HAP-1 (cell line): ENCODE measurements at regions not wholly inside any gene's neighbourhood (a gene's known extent, or its start where the extent isn't known, plus 50 kb on each side); places are given as distances from the start of the nearest gene placed in this dataset.
A peak's percentile ranks its signal among the peaks of the same experiment; 100 is the strongest.

Source experiments
- DNase-seq, 2 experiments: peaks; one replicate each; pipeline ENCODE4 v3.0.0-alpha.2; 2016 to 2020; ENCODE audit warnings: low spot score in 2 of 2
- H3K27me3 ChIP-seq: fragments of 250-450 bp; sonication (Bioruptor Pico); 2 replicates; pipeline ENCODE4 v1.5.1; 2020; ENCODE audit warnings: low read depth, mild to moderate bottlenecking, moderate library complexity
- H3K36me3 ChIP-seq: fragments of 250-450 bp; sonication (Bioruptor Pico); replicated peaks from 2 replicates; pipeline ENCODE4 v1.5.1; 2020; ENCODE audit warnings: mild to moderate bottlenecking
- H3K4me1 ChIP-seq: fragments of 250-450 bp; sonication (Bioruptor Pico); 2 replicates; pipeline ENCODE4 v1.5.1; 2020; ENCODE audit warnings: mild to moderate bottlenecking
- H3K4me3 ChIP-seq: fragments of 250-450 bp; sonication (Bioruptor Pico); 2 replicates; pipeline ENCODE4 v1.5.1; 2020; ENCODE audit warnings: mild to moderate bottlenecking, moderate library complexity
- H3K9me3 ChIP-seq: fragments of 250-450 bp; sonication (Bioruptor Pico); 2 replicates; pipeline ENCODE4 v1.5.1; 2020; ENCODE audit warnings: mild to moderate bottlenecking, moderate library complexity
- in situ Hi-C: fragments of 300-500 bp; cut with MboI; formaldehyde crosslinking; loops from 3 replicates; pipeline ENCODE4 v1.14.3; 2020; ENCODE audit warnings: low sequenced_read_pairs, inconsistent platforms, mixed read lengths

DNA sequence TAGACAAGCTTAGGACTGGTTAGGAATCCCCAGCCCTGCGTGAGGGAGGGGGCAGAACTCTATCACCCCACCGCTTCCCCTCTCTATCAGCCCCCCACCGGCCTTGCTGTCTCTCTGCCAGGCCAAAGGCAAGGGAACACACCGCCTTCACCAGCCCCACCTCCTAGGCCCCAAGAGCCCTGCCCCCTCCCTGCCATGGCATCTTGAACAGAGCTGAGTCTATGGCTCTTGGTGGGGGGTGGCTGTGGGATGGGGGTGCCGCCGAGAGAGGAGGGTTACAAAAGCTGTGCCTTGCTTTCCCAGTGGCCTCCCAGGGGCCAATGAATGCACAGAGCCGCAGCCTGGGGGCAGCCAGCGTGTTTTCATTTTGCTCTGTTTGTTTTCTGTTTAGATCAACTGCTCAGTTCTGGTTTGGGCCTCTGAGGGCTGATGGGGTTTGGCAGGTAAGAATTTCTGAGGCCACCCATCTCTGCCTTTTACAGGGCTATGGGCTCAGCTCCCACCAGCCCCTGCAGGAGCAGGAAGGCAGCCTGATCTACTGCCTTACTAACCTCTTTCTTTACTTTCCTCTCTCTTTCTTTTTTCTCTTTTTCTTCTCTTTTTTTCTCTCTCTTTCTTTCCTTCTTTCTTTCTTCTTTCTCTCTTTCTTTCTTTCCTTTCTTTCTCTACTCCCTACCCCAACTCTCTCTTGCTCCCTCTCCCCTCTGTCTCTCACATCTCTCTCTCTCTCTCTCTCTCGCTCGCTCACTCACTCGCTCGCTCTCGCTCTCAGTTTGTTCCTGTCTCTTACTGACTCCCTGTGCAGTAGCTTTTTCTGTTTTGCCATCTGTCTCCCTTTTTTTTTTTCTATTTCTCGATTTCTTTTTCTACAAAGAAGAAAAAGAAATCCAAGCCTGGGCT, 128.3 kb downstream of the PJA1 start:
- Histone ChIP-seq H3K27me3 (0 out of 2 replicates have a peak, but pooled peaks cover 2% of the 10 kb centered on the region), H3K9me3 (0 out of 2 replicates have a peak, but pooled peaks cover 2% of the 10 kb centered on the region), H3K36me3 (no peaks in the 10 kb centered on the region), H3K4me1 (no peaks in the 10 kb centered on the region), H3K4me3 (no peak overlapping the region)
- in situ Hi-C loops: no loop called here
- no peak for DNase-seq

DNA sequence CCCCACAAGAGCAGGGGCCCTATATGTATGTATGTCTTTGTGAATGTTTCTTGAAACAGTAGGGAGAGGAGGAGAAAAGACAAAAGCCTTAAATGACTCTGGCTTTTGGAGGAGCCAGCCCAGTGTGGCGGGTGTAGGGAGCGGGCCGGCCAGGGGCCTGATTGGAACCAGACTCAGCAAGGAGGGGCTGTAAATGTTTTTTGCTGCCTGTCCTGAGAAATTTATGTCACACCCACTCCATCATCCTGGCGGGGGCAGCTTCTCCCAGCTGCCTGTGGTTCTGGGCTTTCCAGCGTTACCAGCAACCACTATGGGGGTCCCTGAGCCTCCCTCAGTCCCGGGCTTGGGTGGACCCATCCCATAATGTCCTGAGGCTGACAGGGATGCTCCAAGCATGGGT, 130.8 kb downstream of the PJA1 start:
- H3K36me3 ChIP-seq: no peaks in the 10 kb centered on the region
- no peak overlapping the region for H3K4me3 ChIP-seq
- in situ Hi-C loops: no loop called here
- no peak for DNase-seq
- H3K9me3 ChIP-seq: no peaks in the 10 kb centered on the region
- H3K27me3 ChIP-seq: no peaks in the 10 kb centered on the region
- peaks cover 18% of the 10 kb centered on the region for H3K4me1 ChIP-seq

DNA sequence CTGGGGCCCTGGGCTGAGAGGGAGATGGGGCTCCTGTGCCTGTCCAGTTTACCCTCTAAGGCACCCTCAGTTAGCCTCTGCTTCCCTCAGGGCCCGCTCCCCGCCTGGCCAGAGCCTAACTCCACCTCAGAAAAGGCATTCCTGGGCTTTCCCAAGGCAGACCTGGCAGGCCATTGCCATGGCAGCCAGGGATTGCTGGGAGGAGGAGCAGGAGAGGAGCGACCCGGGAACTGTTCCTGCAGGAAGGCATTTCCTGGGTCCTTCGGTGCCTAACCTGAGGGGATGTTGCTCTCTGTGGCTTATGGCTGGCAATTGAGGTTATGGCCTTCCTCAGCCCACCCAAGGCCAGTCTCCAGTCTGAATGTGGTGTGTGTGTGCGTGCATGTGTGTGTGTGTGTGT, 131.3 kb downstream of the PJA1 start:
- Histone ChIP-seq H3K36me3 (no peaks in the 10 kb centered on the region), H3K9me3 (no peaks in the 10 kb centered on the region), H3K4me1 (peaks cover 23% of the 10 kb centered on the region), H3K4me3 (no peak overlapping the region), H3K27me3 (no peaks in the 10 kb centered on the region)
- in situ Hi-C loops: no loop called here
- no peak for DNase-seq

DNA sequence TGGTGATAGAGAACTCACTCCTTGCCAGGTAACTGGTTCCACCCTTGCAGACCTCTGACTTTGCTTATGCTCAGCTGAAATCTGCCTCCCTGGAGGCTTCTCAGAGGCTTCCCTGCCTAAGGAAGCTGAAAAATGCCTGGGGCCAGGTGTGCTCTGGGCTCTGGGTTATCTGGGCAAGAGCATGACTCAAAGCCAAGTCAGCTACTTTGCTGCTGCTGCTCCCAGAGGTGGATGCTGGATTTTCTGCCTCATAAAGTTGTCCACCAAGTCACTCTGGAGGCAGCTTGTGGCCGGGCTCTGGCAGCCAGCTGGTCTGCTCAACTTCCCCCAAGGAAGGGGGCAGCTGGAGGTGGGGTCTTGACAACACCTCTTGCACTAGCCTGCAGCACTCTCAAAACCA, 132.7 kb downstream of the PJA1 start:
- Histone ChIP-seq H3K27me3 (no peaks in the 10 kb centered on the region), H3K4me1 (peaks cover 23% of the 10 kb centered on the region), H3K9me3 (no peaks in the 10 kb centered on the region), H3K4me3 (no peak overlapping the region), H3K36me3 (no peaks in the 10 kb centered on the region)
- no peak for DNase-seq
- in situ Hi-C loops: no loop called here

DNA sequence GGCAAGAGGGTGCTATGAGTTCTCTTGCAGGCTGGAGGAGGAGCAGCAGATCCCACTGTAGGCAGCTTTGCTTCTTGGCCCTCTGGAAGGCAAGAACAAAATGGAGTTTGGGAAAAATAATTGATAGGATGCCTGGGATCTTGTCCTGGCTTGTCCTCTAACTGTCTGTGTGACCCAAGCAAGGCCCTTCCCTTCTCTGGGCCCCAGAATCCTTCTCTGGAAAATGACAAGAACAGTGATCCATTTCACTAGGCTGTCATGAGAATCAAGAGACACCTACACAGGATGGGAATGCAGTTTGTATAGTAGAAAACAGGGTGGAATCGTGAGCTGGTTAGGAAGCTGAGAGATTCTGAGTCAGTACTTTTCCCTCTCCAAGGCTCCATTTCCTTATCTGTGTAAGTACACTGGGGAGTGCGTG, 133.3 kb downstream of the PJA1 start:
- Histone ChIP-seq H3K27me3 (no peaks in the 10 kb centered on the region), H3K4me1 (peaks cover 23% of the 10 kb centered on the region), H3K9me3 (no peaks in the 10 kb centered on the region), H3K36me3 (no peaks in the 10 kb centered on the region), H3K4me3 (no peak overlapping the region)
- no peak for DNase-seq
- in situ Hi-C loops: no loop called here

DNA sequence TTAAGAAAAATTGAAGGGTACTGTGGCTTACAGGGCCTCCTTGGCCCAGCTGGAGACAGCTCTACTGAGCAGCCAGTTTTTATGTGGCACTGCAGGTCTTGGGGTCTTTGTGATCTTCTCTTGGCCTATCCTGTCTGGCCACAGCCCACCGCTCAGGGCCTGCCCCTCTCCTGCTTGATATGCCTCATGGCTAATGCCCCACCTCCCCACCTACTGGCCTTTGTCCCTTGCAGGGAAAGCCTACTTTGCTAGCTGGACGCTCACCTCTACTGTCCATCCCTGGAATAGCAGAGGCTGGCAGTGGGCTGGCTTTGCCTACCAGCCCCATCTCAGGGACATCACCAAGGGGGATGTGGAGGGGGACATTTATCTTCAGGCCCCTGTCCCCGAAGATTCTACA, 134.1 kb downstream of the PJA1 start:
- H3K9me3 ChIP-seq: no peaks in the 10 kb centered on the region
- in situ Hi-C loops: no loop called here
- H3K4me3 ChIP-seq: no peak overlapping the region
- no peaks in the 10 kb centered on the region for H3K27me3 ChIP-seq
- H3K36me3 ChIP-seq: no peaks in the 10 kb centered on the region
- H3K4me1 ChIP-seq: peaks cover 23% of the 10 kb centered on the region
- peak in 1 of 2 experiments; percentile 50 for DNase-seq

DNA sequence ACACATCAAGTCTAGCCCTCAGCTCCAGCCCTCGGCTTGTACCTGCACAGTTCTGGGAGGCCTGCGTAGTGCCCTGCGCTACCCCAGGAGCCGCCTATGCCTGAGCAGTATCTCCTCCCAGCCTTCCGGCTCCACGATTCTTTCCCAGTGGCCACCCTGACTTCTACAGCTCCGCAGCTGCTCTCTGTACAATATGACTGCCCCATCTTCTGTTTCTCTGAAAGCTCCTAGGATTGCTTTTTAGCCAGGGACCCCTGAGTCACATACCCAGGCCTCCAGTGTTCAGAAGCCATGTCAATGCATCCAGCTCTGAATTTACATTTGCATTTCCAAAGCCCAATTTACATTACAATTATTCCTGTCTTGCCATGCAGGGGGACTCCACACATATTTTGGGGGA, 135.5 kb downstream of the PJA1 start:
- peak; percentile 64 to 83 for DNase-seq
- in situ Hi-C loops: no loop called here
- Histone ChIP-seq H3K4me1 (peaks cover 23% of the 10 kb centered on the region), H3K9me3 (no peaks in the 10 kb centered on the region), H3K36me3 (no peaks in the 10 kb centered on the region), H3K27me3 (no peaks in the 10 kb centered on the region), H3K4me3 (no peak overlapping the region)

DNA sequence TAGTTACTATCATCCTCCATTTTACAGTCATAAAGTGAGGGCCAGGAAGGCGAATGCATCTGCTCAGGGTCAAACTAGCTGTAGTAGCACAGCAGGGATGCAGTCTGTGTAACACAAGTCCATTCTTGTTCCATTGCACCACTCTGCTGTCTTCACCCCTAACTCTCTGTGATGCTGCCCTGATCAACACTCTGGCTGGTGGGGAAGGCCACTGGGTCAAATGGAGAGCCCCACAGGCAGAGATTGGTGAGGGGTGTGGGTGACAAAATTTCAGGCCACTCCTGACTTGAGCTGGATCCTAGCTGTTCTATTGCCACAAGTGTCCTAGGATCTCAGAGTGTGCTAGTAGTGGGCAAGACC, 136.5 kb downstream of the PJA1 start:
- H3K9me3 ChIP-seq: no peaks in the 10 kb centered on the region
- no peak overlapping the region for H3K4me3 ChIP-seq
- H3K4me1 ChIP-seq: peaks cover 23% of the 10 kb centered on the region
- in situ Hi-C loops: no loop called here
- H3K27me3 ChIP-seq: no peaks in the 10 kb centered on the region
- DNase-seq: no peak
- no peaks in the 10 kb centered on the region for H3K36me3 ChIP-seq

DNA sequence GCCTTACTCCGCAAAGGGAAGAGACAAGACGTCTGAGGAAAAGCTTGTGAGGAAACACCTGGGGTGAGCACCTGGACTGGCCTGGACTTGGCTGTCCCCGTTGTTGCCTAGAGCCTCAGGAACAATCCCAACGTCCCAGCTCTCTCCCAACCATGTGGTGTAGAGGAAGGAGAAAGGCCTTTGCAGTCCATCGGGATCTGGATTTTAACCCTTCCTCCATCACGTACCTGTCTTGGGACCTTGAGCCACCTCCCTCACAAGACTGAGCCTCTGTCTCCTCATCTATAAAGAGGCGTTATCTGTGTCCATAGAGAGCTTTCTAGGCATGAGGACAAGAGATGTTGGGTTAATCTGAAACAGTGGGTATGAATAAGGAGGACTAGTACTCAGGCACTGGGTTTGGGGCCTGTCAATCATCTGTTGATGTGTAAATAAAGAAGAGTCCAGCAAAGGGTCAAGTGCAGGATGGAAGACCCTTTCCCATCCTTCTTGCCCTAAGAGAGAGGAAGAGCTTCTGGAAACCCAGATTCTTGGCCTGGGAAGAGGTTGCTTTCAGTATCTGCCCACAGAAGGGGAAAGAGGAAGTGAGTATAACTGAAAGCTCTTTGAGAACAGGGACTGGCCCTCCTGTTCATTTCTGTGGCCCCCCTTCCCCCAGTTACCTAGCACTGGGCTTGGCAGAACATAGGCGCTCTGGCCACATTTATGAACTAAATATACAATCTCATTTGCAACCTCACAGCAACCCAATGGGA, 137.1 kb downstream of the PJA1 start:
- H3K27me3 ChIP-seq: no peaks in the 10 kb centered on the region
- in situ Hi-C loops: no loop called here
- no peaks in the 10 kb centered on the region for H3K9me3 ChIP-seq
- DNase-seq: no peak
- no peak overlapping the region for H3K4me3 ChIP-seq
- H3K4me1 ChIP-seq: peaks cover 23% of the 10 kb centered on the region
- H3K36me3 ChIP-seq: no peaks in the 10 kb centered on the region

DNA sequence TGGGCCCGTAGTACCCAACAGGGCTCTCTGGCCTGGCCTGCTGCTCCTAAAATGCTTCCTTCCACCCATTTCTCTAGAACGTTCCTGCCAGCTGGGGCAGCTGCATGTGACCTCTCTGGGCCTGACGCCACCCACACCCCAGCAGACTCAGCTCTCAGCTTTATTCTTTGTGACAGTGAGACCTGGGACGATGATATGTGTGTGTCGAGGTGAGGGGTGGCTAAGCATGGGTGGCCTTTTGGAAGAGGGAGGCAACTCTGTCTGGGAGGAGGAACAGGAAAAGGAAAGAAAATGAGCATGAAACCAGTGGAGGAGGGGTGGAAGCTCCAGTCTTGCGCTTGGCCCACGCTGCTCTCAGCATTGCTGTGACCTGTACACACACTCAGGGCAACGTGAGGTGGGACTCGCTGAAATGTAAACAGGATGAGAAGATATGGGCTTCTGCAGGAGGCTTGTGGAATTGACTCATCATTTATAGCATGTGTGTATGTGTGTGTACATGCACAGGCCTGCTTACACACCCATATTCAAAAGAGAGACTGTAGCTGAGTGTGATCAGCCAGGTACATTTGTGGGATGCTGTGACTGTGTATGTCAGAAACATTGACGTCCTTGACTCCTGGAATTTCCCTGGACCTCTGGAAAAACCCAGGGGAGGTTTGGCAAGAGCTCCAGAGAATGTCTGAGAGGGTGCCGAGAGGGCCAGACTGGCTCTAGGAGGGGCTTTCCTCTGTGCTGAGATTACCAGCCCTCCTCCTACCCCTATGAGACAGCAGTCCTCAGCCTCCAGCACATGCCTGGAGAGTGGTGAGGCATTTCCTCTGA, 137.9 kb downstream of the PJA1 start:
- DNase-seq: no peak
- H3K4me3 ChIP-seq: no peak overlapping the region
- no peaks in the 10 kb centered on the region for H3K9me3 ChIP-seq
- H3K36me3 ChIP-seq: no peaks in the 10 kb centered on the region
- peaks cover 23% of the 10 kb centered on the region for H3K4me1 ChIP-seq
- in situ Hi-C loops: no loop called here
- H3K27me3 ChIP-seq: no peaks in the 10 kb centered on the region

DNA sequence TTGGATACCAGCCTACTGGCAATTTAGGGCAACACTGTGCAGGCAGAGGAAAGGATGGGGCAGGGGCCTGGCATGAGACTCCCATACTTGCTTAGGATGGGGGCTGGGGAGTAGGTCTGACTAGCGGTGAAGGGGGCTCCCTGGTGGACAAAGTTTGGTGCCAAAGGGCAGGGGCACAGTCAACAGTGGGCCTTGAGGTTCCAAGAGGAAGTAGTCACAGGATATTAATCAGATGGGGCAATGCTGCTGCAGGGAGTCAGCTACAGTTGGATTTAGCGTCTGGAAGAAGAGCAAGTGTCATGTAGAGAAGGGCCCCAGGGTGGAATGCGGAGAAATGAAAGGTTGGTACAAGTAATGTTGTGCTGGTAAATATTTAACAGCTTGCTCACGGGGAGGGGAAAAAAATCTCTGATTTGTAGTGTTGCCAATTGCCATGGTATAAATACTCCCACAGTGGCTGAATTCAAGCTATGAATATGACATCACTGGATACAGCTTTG, 139.4 kb downstream of the PJA1 start:
- no peaks in the 10 kb centered on the region for H3K9me3 ChIP-seq
- H3K4me1 ChIP-seq: peaks cover 19% of the 10 kb centered on the region
- DNase-seq: no peak
- H3K27me3 ChIP-seq: no peaks in the 10 kb centered on the region
- H3K4me3 ChIP-seq: no peak overlapping the region
- H3K36me3 ChIP-seq: no peaks in the 10 kb centered on the region
- in situ Hi-C loops: no loop called here

DNA sequence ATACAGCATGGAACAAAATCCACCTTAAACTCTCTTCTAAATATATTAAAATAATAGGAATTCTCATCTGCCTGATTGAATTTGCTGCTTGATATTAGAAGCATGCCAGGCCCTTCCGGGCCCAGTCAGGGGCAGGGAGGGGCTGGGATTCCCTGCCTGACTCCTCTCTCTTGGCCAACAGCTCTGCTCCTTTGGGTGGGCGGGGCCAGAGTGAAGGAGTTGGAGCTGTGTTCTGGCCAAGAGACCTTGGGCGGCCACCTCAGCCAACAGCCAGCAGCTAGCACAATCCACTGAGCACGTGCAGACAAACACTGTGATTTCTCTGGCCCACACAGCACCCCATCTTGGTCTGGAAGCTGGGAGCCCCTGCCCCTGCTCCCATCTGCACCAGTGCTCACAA, 140.3 kb downstream of the PJA1 start:
- H3K36me3 ChIP-seq: no peaks in the 10 kb centered on the region
- peak in 1 of 2 experiments; percentile 37 for DNase-seq
- no peaks in the 10 kb centered on the region for H3K27me3 ChIP-seq
- H3K4me1 ChIP-seq: peaks cover 9% of the 10 kb centered on the region
- in situ Hi-C loops: no loop called here
- H3K4me3 ChIP-seq: no peak overlapping the region
- H3K9me3 ChIP-seq: no peaks in the 10 kb centered on the region

DNA sequence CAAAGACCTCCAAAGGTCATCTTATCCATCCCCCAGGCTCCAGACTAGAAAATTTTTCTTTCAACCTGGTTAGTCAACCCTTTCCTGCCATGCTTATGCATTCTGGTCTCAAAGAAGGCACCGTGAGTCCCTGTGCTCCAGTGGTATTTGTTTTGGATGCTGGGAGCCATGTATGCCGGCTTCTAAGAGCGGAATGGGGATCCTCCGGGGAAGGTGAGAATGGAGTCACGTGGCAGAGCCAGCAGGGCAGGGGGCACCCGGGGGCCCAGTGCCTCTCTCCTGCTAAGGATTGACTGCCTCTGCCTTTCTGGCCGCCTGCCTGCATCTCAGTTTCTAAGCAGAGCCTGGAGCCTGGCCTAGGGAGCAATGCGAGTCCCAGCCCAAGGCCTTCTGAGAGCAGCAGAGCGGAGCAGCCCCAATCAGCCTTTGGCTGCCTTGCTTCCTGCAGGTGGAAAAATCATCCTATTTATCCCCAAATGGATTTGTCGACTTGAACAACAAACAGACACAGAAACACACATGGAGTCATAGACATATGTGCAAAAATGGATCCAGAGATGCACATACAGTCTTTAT, 141.0 kb downstream of the PJA1 start:
- DNase-seq: no peak
- no peaks in the 10 kb centered on the region for H3K27me3 ChIP-seq
- peaks cover 3% of the 10 kb centered on the region for H3K4me1 ChIP-seq
- no peaks in the 10 kb centered on the region for H3K36me3 ChIP-seq
- no peak overlapping the region for H3K4me3 ChIP-seq
- H3K9me3 ChIP-seq: no peaks in the 10 kb centered on the region
- in situ Hi-C loops: no loop called here
